HG02759 (cell line): ENCODE measurements at regions not wholly inside any gene's neighbourhood (a gene's known extent, or its start where the extent isn't known, plus 50 kb on each side); places are given as distances from the start of the nearest gene placed in this dataset.
"Not testable (repeated sequence)": the region's sequence is repeated elsewhere in the genome, so short reads cannot be mapped to it uniquely, and the experiment has no call there.

ENCODE experiments used
- ATAC-seq: cut with Tn5 transposase; IDR thresholded peaks from one replicate; pipeline ENCODE4 v1.9.1; 2021; ENCODE audit warnings: mild to moderate bottlenecking, moderate library complexity; ENCODE audit not compliant: unreplicated experiment

GRCh38 chr6:2324166-2324953 lies 79.0 kb upstream of the GMDS start:
- ATAC-seq = no peak

GRCh38 chr6:2317498-2317897 lies 72.1 kb upstream of the GMDS start:
- ATAC-seq = not testable (repeated sequence)

GRCh38 chr6:2314641-2315040 lies 69.2 kb upstream of the GMDS start:
- no peak for ATAC-seq

GRCh38 chr6:2310042-2310441 lies 64.6 kb upstream of the GMDS start:
- no peak for ATAC-seq

- ATAC-seq = no peak
These were observed 63.7 kb upstream of the GMDS start for GRCh38 chr6:2309122-2309521.

- ATAC-seq = no peak
These were observed 62.4 kb upstream of the GMDS start for GRCh38 chr6:2307799-2308198.

- no peak for ATAC-seq
These were observed 60.5 kb upstream of the GMDS start for GRCh38 chr6:2305951-2306350.

- not testable (repeated sequence) for ATAC-seq
These were observed 57.1 kb upstream of the GMDS start for GRCh38 chr6:2302482-2302881.

- no peak for ATAC-seq
These were observed 51.4 kb upstream of the GMDS start for GRCh38 chr6:2296781-2297180.
